Smooth muscle cell (in vitro differentiated cells): ENCODE measurements at regions not wholly inside any gene's neighbourhood (a gene's known extent, or its start where the extent isn't known, plus 50 kb on each side); places are given as distances from the start of the nearest gene placed in this dataset.

Experiments used
- DNase-seq: peaks from one replicate; lab custom pipeline; 2025; ENCODE audit not compliant: unreplicated experiment; lab: John Stamatoyannopoulos, UW
- H2AFZ ChIP-seq: fragments of 200-600 bp; sonication (generic); 2 replicates; pipeline ENCODE4 v1.6.0; 2016; ENCODE audit warnings: antibody characterized with exemption, low read depth, mild to moderate bottlenecking
- H3F3A ChIP-seq: fragments of 200-600 bp; sonication (generic); 2 replicates; pipeline ENCODE4 v1.6.0; 2017; ENCODE audit warnings: antibody characterized with exemption, low read depth
- H3K27ac ChIP-seq: fragments of 200-600 bp; sonication (generic); 2 replicates; pipeline ENCODE4 v1.5.1; 2016; ENCODE audit warnings: low read depth, mild to moderate bottlenecking
- H3K27me3 ChIP-seq: fragments of 200-600 bp; sonication (generic); 2 replicates; pipeline ENCODE4 v1.6.1; 2016; ENCODE audit warnings: low read depth, mild to moderate bottlenecking
- H3K36me3 ChIP-seq: fragments of 200-600 bp; sonication (generic); 2 replicates; pipeline ENCODE4 v1.5.1; 2016; ENCODE audit warnings: low read depth
- H3K4me1 ChIP-seq: fragments of 200-600 bp; sonication (generic); 2 replicates; pipeline ENCODE4 v1.5.1; 2016; ENCODE audit warnings: low read depth
- H3K4me2 ChIP-seq: fragments of 200-600 bp; sonication (generic); 2 replicates; pipeline ENCODE4 v1.6.0; 2016; ENCODE audit warnings: mild to moderate bottlenecking
- H3K4me3 ChIP-seq: fragments of 200-600 bp; sonication (generic); 2 replicates; pipeline ENCODE4 v1.5.1; 2016; ENCODE audit warnings: mild to moderate bottlenecking
- H3K79me2 ChIP-seq: fragments of 200-600 bp; sonication (generic); 2 replicates; pipeline ENCODE4 v1.6.0; 2016; ENCODE audit warnings: low read depth, mild to moderate bottlenecking
- H3K9ac ChIP-seq: fragments of 200-600 bp; sonication (generic); 2 replicates; pipeline ENCODE4 v1.6.0; 2016; ENCODE audit warnings: low read depth
- H3K9me3 ChIP-seq: fragments of 200-600 bp; sonication (generic); replicated peaks from 2 replicates; pipeline ENCODE4 v1.5.1; 2016; ENCODE audit warnings: low read depth
- H4K20me1 ChIP-seq: fragments of 200-600 bp; sonication (generic); 2 replicates; pipeline ENCODE4 v1.6.0; 2016; ENCODE audit warnings: low read depth
- WGBS: methylation state at CpG from one replicate; pipeline ENCODE4 v1.1.7; 2016; ENCODE audit warnings: low lambda C conversion rate; 5-methylcytosine and 5-hydroxymethylcytosine counted together
- TF ChIP-seq, protein P1 (sequence below): fragments of 200-600 bp; sonication (generic); IDR thresholded peaks from 2 replicates; pipeline ENCODE4 v1.5.1; 2017; ENCODE audit warnings: borderline replicate concordance, mild to moderate bottlenecking, antibody characterized with exemption; ENCODE audit not compliant: insufficient read depth, poor library complexity, severe bottlenecking

DNA sequence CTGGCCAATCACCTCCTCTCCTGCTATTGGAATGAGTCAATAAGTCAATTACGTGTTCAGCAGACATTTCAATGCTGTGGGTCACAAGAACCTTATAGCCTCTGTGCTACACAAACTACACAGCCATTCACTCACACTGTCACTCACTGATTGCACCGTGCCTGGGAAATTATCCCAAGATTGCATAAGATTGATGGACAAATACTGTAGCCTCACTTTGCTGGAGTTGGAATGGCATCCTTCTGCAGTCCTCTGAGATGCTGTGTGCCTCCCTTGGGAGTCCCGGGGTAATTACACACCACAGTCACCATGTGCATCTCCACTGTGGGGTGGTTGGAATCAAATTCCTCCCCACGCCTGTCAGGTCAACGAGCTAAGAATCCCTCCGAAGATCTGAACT lies 358.7 kb upstream of the MGMT start:
- no peak for DNase-seq
- WGBS: 91% methylated on average over 6 of the region's 6 CpGs
- H3K9me3 ChIP-seq: no peaks in the 10 kb centered on the region

DNA sequence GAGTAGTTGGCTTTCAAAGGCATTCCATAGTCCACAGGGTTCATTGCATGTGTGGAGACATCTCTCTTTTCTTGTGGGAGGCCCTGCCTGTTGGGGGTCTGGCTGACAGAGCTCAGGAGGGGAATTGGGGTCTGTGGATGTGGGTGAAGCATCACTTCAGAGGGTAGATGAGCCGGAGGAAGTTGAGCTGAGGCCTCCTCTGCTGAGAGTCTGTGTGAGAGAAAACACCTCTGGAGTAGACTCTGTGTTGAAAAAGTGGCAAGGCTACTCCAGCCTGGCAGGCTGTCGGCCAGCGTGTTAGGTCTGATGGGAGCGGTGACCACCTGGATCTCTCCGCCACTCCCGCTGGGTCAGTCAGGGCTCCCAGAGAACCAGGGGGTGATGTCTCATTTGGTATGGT lies 358.0 kb upstream of the MGMT start:
- Histone ChIP-seq H3K79me2 (no peaks in the 10 kb centered on the region), H3K36me3 (no peaks in the 10 kb centered on the region), H3K4me2 (no peak overlapping the region), H3K27me3 (no peaks in the 10 kb centered on the region), H3K27ac (no peak overlapping the region), H3K4me3 (no peak overlapping the region), H3K9me3 (no peaks in the 10 kb centered on the region), H2AFZ (no peak overlapping the region), H3K4me1 (no peaks in the 10 kb centered on the region), H4K20me1 (no peaks in the 10 kb centered on the region), H3F3A (no peaks in the 10 kb centered on the region), H3K9ac (no peak overlapping the region)
- DNase-seq: no peak
- 93% methylated on average over 6 of the region's 6 CpGs for WGBS
- TF ChIP-seq, protein P1, sequence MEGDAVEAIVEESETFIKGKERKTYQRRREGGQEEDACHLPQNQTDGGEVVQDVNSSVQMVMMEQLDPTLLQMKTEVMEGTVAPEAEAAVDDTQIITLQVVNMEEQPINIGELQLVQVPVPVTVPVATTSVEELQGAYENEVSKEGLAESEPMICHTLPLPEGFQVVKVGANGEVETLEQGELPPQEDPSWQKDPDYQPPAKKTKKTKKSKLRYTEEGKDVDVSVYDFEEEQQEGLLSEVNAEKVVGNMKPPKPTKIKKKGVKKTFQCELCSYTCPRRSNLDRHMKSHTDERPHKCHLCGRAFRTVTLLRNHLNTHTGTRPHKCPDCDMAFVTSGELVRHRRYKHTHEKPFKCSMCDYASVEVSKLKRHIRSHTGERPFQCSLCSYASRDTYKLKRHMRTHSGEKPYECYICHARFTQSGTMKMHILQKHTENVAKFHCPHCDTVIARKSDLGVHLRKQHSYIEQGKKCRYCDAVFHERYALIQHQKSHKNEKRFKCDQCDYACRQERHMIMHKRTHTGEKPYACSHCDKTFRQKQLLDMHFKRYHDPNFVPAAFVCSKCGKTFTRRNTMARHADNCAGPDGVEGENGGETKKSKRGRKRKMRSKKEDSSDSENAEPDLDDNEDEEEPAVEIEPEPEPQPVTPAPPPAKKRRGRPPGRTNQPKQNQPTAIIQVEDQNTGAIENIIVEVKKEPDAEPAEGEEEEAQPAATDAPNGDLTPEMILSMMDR: no peak

More for the DNA sequence above, 358.7 kb upstream of the MGMT start:
- H3K79me2 ChIP-seq: no peaks in the 10 kb centered on the region
- no peak overlapping the region for H3K4me3 ChIP-seq
- no peaks in the 10 kb centered on the region for H3K36me3 ChIP-seq
- H4K20me1 ChIP-seq: no peaks in the 10 kb centered on the region
- H3K4me2 ChIP-seq: no peak overlapping the region
- no peak overlapping the region for H2AFZ ChIP-seq
- TF ChIP-seq, protein P1: no peak
- H3K27ac ChIP-seq: no peak overlapping the region
- no peak overlapping the region for H3K9ac ChIP-seq
- no peaks in the 10 kb centered on the region for H3K27me3 ChIP-seq
- H3K4me1 ChIP-seq: no peaks in the 10 kb centered on the region
- no peaks in the 10 kb centered on the region for H3F3A ChIP-seq

DNA sequence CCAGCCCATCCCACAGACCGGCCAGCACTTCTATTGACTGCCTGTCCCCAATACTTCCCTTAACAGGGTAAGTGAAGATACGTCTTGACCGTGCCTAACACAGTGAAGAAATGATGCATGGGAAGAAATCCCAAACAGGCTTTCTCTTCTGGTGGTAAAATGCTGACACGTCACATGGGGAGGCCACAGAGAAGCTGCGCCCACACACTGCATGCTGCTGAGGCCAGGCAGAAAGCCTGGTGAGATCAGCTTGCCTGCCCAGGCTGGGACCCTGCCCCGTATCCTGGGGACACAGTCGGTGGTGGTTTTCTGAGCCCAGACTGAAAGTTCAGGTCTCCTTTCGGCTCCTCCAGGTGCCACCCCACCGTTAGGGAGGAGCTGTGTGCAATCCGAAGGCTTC lies 356.3 kb upstream of the MGMT start:
- Histone ChIP-seq H3K4me3 (no peak overlapping the region), H2AFZ (no peak overlapping the region), H3K4me2 (no peak overlapping the region), H3K4me1 (no peaks in the 10 kb centered on the region), H4K20me1 (no peaks in the 10 kb centered on the region), H3K27me3 (no peaks in the 10 kb centered on the region), H3K27ac (no peak overlapping the region), H3K9ac (no peak overlapping the region), H3K9me3 (no peaks in the 10 kb centered on the region), H3K79me2 (no peaks in the 10 kb centered on the region), H3K36me3 (no peaks in the 10 kb centered on the region), H3F3A (no peaks in the 10 kb centered on the region)
- WGBS: 74% methylated on average over 10 of the region's 10 CpGs
- DNase-seq: no peak
- TF ChIP-seq, protein P1: no peak

DNA sequence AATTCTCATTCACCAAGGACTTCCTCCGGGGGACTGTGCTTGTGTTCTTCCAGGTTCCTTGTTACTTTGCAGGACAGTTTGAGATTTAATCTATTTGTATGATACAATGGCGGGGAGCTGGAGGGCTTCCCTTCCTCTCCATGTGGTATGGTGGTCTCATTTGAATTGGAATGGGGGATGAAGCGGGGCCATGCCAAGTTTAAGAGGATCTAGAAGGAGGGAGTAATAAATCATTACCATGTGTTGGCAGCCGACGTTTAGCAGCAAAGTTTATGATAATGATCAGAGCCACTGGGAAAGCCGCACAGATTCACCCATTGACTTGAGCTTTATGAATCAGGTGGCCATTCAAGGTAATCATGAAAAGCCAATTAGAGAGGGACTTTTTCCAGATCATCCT lies 355.1 kb upstream of the MGMT start:
- Histone ChIP-seq H3K36me3 (no peaks in the 10 kb centered on the region), H3K27me3 (no peaks in the 10 kb centered on the region), H3F3A (no peaks in the 10 kb centered on the region), H3K4me1 (no peaks in the 10 kb centered on the region), H4K20me1 (no peaks in the 10 kb centered on the region), H3K27ac (no peak overlapping the region), H3K9me3 (no peaks in the 10 kb centered on the region), H3K9ac (no peak overlapping the region), H2AFZ (no peak overlapping the region), H3K4me3 (no peak overlapping the region), H3K79me2 (no peaks in the 10 kb centered on the region), H3K4me2 (no peak overlapping the region)
- 71% methylated on average over 6 of the region's 6 CpGs for whole genome bisulfite sequencing
- TF ChIP-seq, protein P1: no peak
- DNase-seq: no peak
